IPS DF 6.9 (cell line): ENCODE measurements at regions not wholly inside any gene's neighbourhood (a gene's known extent, or its start where the extent isn't known, plus 50 kb on each side); places are given as distances from the start of the nearest gene placed in this dataset.

ENCODE experiments used
- DNase-seq: peaks from one replicate; pipeline ENCODE4 v3.0.0-alpha.2; 2013; ENCODE audit warnings: low read depth, low spot score
- H3K27ac ChIP-seq: one replicate; pipeline ENCODE4 v1.5.1; 2013; ENCODE audit warnings: low read length, control low read depth
- H3K27me3 ChIP-seq: 2 replicates; pipeline ENCODE4 v1.6.1; 2013; ENCODE audit warnings: mild to moderate bottlenecking, low read length; ENCODE audit not compliant: control insufficient read depth, insufficient read depth
- H3K36me3 ChIP-seq: 2 replicates; pipeline ENCODE4 v1.6.1; 2013; ENCODE audit warnings: low read length; ENCODE audit not compliant: control insufficient read depth, insufficient read depth
- H3K4me1 ChIP-seq: 2 replicates; pipeline ENCODE4 v1.6.1; 2013; ENCODE audit warnings: low read length; ENCODE audit not compliant: control insufficient read depth, insufficient read depth
- H3K4me3 ChIP-seq: 2 replicates; pipeline ENCODE4 v1.5.1; 2013; ENCODE audit warnings: mild to moderate bottlenecking, low read length
- H3K9me3 ChIP-seq: 2 replicates; pipeline ENCODE4 v1.6.1; 2013; ENCODE audit warnings: low read length, inconsistent platforms; ENCODE audit not compliant: control insufficient read depth, insufficient read depth
- WGBS: extraction: QIAGEN DNeasy Blood & Tissue Kit; methylation state at CpG from one replicate; pipeline ENCODE4 v1.1.7; 2013; ENCODE audit warnings: mixed read lengths, missing lambda C conversion rate; ENCODE audit not compliant: insufficient read length, insufficient coverage; 5-methylcytosine and 5-hydroxymethylcytosine counted together

GRCh38 chr2:128724972-128725371 lies 406.3 kb upstream of the HS6ST1 start:
- Histone ChIP-seq H3K36me3 (no peaks in the 10 kb centered on the region), H3K4me3 (no peak overlapping the region), H3K27ac (no peak overlapping the region), H3K4me1 (no peaks in the 10 kb centered on the region), H3K9me3 (no peaks in the 10 kb centered on the region), H3K27me3 (no peaks in the 10 kb centered on the region)
- no peak for DNase-seq
- no CpG with 5 or more reads among the region's 7 CpGs for WGBS

- DNase-seq, result no peak
- no peaks in the 10 kb centered on the region for H3K9me3 ChIP-seq
- no peak overlapping the region for H3K4me3 ChIP-seq
- WGBS, result no CpG with 5 or more reads among the region's 2 CpGs
- no peaks in the 10 kb centered on the region for H3K4me1 ChIP-seq
- no peak overlapping the region for H3K27ac ChIP-seq
- H3K27me3 ChIP-seq, result no peaks in the 10 kb centered on the region
- H3K36me3 ChIP-seq, result no peaks in the 10 kb centered on the region
Measured at GRCh38 chr2:128726236-128726635, 407.6 kb upstream of the HS6ST1 start.

GRCh38 chr2:128726911-128727310 lies 408.2 kb upstream of the HS6ST1 start:
- no peaks in the 10 kb centered on the region for H3K27me3 ChIP-seq
- WGBS, result 100% methylated on average over 1 of the region's 4 CpGs
- H3K4me1 ChIP-seq, result no peaks in the 10 kb centered on the region
- no peaks in the 10 kb centered on the region for H3K36me3 ChIP-seq
- no peak overlapping the region for H3K27ac ChIP-seq
- no peak for DNase-seq
- H3K9me3 ChIP-seq, result no peaks in the 10 kb centered on the region
- no peak overlapping the region for H3K4me3 ChIP-seq

DNA sequence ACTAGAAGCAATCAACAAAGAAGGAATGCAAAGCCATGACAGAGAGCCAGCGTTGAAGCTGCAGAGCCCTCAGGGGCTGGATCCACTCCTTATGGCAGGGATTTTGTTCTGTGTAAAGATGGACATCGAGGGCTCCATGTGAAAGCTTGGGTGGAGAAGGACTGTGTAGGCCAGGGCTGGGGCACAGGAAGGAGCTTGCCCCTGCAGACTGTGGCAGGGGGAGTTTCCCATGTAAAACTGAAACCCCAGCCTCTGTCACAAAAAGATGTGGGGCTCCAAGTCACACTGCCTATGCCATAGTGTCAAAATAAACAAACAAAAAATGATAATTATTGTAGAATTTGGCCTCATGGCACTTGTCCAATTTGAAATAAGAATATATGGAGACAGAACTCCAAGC lies 408.7 kb upstream of the HS6ST1 start:
- Histone ChIP-seq H3K27ac (no peak overlapping the region), H3K4me1 (no peaks in the 10 kb centered on the region), H3K9me3 (no peaks in the 10 kb centered on the region), H3K36me3 (no peaks in the 10 kb centered on the region), H3K27me3 (no peaks in the 10 kb centered on the region), H3K4me3 (no peak overlapping the region)
- no peak for DNase-seq
- no CpG with 5 or more reads among the region's 2 CpGs for WGBS

DNA sequence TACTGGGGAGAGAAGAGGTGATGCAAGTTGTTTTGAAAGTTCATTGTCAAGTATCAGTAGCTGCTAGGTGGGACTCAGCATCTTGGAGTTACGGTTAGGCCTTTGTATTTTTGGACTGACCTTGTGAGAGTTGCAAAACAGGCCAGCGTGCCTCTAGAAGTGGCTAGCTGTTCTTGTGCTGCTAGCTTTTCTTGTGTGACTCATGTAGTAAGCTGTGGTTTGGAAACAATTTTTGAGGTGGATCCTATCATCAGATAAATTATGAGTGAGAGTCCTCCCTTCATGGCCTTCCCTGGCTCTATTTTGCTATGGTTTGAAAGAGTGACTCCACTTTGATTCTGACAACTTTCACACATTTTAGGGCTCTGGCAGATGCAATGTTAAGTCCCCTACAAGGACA lies 409.2 kb upstream of the HS6ST1 start:
- H3K4me3 ChIP-seq, result no peak overlapping the region
- H3K9me3 ChIP-seq, result no peaks in the 10 kb centered on the region
- no peaks in the 10 kb centered on the region for H3K36me3 ChIP-seq
- no CpG with 5 or more reads among the region's 2 CpGs for WGBS
- no peaks in the 10 kb centered on the region for H3K27me3 ChIP-seq
- H3K4me1 ChIP-seq, result no peaks in the 10 kb centered on the region
- DNase-seq, result no peak
- no peak overlapping the region for H3K27ac ChIP-seq

- no peak for DNase-seq
- Histone ChIP-seq H3K27me3 (no peaks in the 10 kb centered on the region), H3K36me3 (no peaks in the 10 kb centered on the region), H3K4me3 (no peak overlapping the region), H3K4me1 (no peaks in the 10 kb centered on the region), H3K9me3 (no peaks in the 10 kb centered on the region), H3K27ac (no peak overlapping the region)
- WGBS, result no CpG with 5 or more reads among the region's 2 CpGs
Measured at GRCh38 chr2:128729051-128729450, 410.4 kb upstream of the HS6ST1 start.

GRCh38 chr2:128731994-128732650 lies 413.5 kb upstream of the HS6ST1 start:
- no peak overlapping the region; the same call in 1 of the 2 replicates for H3K4me3 ChIP-seq
- no peaks in the 10 kb centered on the region for H3K4me1 ChIP-seq
- no peaks in the 10 kb centered on the region for H3K27me3 ChIP-seq
- no peak overlapping the region for H3K27ac ChIP-seq
- no peaks in the 10 kb centered on the region for H3K9me3 ChIP-seq
- no peaks in the 10 kb centered on the region for H3K36me3 ChIP-seq
- no CpG with 5 or more reads among the region's 11 CpGs for WGBS
- DNase-seq, result no peak

GRCh38 chr2:128732976-128733431 lies 414.3 kb upstream of the HS6ST1 start:
- H3K4me3 ChIP-seq, result no peak overlapping the region
- H3K4me1 ChIP-seq, result no peaks in the 10 kb centered on the region; the same call in 1 of the 2 replicates
- DNase-seq, result no peak
- no CpG with 5 or more reads among the region's 4 CpGs for WGBS
- no peaks in the 10 kb centered on the region for H3K27me3 ChIP-seq
- no peaks in the 10 kb centered on the region for H3K9me3 ChIP-seq
- H3K36me3 ChIP-seq, result no peaks in the 10 kb centered on the region
- no peak overlapping the region for H3K27ac ChIP-seq

DNA sequence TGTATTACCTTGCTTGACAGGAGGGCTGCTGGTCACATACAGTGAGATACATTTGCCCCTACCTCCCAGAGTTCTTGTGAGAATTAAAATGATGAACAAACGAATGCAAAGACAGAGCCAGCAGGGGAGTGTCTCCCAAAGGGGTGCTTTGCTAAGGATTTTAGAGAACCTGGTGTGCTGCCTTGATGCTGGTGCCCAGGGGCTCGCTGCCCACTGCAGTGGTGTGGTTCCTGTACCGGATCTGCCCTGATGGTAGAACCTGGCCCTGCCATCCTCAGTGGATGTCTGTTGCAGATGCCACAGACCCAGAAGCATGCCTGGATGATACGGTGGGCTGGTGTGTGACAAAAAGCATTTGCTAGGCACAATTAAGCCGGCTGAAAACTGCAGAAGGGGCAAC lies 414.8 kb upstream of the HS6ST1 start:
- H3K27me3 ChIP-seq, result no peaks in the 10 kb centered on the region
- no peak for DNase-seq
- no peak overlapping the region for H3K4me3 ChIP-seq
- H3K27ac ChIP-seq, result no peak overlapping the region
- H3K9me3 ChIP-seq, result no peaks in the 10 kb centered on the region
- H3K36me3 ChIP-seq, result no peaks in the 10 kb centered on the region
- no peaks in the 10 kb centered on the region; the same call in 1 of the 2 replicates for H3K4me1 ChIP-seq
- no CpG with 5 or more reads among the region's 5 CpGs for WGBS

- no peak overlapping the region for H3K27ac ChIP-seq
- H3K4me1 ChIP-seq, result no peaks in the 10 kb centered on the region; the same call in 1 of the 2 replicates
- no peaks in the 10 kb centered on the region for H3K36me3 ChIP-seq
- no peak for DNase-seq
- no peak overlapping the region for H3K4me3 ChIP-seq
- no peaks in the 10 kb centered on the region for H3K27me3 ChIP-seq
- no peaks in the 10 kb centered on the region for H3K9me3 ChIP-seq
- no CpG with 5 or more reads among the region's 37 CpGs for WGBS
Measured at GRCh38 chr2:128734521-128735295, 416.0 kb upstream of the HS6ST1 start.
